ELF-1 (cell line): ENCODE measurements at regions not wholly inside any gene's neighbourhood (a gene's known extent, or its start where the extent isn't known, plus 50 kb on each side); places are given as distances from the start of the nearest gene placed in this dataset.
"Not testable (repeated sequence)": the region's sequence is repeated elsewhere in the genome, so short reads cannot be mapped to it uniquely, and the experiment has no call there.

Experiments used
- DNase-seq: peaks from one replicate; pipeline ENCODE4 v3.0.0-alpha.2; 2016; ENCODE audit warnings: low read depth, low spot score

DNA sequence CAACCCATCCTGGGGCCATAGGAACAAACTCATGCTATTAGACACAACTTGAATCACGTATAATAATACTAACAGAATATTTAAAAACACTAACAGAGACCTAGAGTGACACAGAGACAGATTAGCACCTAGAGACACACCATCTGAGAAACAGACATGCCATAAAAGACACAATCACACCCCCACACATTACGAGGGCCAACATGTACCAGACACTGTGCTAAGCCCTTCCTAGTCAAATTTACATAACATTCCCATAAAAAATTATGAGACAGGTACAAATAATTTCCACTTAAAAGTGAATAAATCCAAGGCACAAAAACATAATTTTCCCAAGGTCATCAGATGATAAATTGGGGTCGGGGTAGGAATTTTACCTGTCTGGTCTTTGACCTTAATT, 141.1 kb upstream of the PRSS16 start:
- DNase-seq = no peak

DNA sequence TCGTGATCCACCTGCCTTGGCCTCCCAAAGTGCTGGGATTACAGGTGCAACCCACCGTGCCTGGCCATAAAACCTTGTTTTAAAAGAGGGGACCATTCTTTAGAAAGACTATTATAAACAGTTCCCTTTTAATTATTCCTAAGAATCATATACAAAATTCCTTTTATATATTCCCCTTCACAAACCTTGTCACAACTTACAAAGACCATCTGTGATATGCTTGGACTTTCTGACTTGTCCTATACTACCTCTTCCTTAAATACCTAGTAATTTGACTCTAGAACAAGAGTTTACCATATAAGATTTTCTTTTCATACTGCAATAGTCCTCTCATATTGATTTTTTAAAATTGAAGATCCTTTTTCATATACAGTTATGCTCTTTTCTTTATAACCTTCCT, 135.8 kb upstream of the PRSS16 start:
- no peak for DNase-seq

DNA sequence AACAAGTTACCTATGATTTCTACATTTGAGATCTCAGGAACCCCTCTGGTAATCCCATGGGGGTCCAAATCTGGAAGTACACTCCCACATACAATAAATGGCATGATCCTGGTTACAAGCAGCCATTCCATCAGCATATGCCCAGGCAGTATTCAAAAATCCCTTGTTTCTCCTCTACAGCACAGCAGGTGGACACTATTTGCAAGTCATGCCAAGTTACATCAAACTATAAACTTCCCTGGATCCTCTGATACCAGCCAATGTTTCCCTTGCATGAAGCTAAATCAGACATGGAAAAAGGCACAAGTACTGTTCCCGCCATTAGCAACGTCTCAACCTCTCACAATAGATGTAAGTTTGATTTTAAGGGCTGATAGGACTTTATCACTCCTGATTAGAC, 134.5 kb upstream of the PRSS16 start:
- no peak for DNase-seq

DNA sequence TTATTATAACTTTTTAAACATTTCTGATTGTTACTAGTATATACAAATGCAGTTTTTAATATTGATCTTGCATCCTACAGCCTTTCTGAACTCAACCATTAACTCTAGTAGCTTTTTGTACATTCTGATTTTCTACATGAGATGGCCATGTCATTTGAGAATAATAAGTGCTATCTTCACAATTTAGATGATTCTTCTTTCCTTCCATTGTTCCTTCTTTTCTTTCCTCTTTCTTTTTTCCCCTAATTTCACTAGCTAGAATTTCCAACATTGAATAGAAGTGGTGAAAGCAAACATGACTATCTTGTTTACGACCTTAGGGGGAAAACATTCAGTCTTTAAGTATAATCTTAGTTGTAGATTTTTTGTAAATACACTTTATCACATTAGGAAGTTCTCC, 128.2 kb upstream of the PRSS16 start:
- no peak for DNase-seq

DNA sequence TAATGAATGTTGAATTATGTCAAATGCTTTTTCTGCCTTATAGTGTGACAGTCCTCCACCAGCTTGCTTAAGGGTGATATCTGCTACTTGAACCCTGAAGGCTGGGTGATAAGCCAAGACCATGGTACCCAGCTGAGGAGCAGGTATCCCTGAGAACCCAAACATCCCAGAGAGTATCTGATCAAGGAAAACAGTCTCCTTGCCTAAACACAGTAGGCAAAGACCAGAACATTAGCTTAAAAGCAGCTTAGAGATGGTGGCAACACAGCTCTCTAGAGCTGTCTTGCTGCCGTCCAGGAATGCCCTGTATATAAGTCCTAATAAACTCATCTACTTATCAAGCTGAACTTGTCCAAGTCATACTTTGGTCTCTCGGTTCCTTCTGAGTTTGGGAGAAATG, 127.7 kb upstream of the PRSS16 start:
- DNase-seq = no peak

DNA sequence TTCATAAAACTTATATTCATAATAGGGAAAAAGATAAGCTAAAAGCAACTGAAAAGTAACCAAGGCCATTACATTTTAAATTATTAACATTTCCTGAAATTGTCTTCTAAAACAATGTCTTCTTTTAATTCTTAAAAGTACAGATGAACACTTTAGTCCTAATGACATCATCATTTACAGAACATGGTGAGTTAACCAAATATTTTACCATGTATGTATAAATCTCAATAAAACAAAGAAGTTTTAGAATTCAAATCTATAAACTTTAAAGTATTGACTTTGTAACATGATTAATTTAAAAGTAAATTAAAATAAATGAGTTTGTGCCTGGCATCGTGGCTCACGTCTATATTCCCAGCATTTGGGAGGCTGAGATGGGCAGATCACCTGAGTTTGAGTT, 125.9 kb upstream of the PRSS16 start:
- DNase-seq = no peak

GRCh38 chr6:27124252-27124657, 123.2 kb upstream of the PRSS16 start:
- no peak for DNase-seq

DNA sequence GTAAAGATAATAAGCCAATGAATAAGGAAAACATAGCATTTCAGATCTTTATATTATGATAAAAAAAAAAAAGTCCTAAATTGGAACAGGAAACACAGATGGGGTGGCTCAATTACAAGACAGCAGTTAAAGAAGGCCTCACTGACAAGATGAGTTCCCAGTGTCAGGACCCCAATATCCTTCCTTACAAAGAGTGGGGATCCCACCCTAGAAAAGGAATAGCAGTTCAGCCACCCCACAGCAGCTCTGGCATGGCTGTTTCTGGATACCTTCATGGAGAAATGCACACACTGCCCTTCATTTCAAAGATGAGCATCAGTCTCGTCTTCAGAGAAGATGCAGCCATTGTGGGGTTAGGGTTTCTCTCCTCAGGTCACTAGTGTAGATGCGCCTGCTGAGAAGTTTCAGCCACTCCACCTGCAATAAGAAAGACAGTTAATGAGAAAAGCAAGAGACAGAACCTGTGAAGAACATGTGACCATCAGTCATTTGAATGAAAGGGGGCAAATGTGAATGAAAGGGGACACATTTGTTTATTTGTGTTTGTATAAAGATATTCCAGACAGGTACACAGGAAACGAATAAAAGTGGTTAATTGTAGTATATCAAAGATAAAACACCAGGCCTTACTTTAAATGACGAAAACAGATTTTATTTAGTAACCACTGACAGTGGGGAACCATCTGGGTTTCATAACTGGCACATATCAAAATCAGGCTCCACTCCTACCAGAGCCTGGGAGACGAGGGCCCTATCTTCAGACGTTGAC, 121.3 kb upstream of the PRSS16 start:
- no peak for DNase-seq

- peak; percentile 89 for DNase-seq
Measured at GRCh38 chr6:27126815-27127537, 120.5 kb upstream of the PRSS16 start.

DNA sequence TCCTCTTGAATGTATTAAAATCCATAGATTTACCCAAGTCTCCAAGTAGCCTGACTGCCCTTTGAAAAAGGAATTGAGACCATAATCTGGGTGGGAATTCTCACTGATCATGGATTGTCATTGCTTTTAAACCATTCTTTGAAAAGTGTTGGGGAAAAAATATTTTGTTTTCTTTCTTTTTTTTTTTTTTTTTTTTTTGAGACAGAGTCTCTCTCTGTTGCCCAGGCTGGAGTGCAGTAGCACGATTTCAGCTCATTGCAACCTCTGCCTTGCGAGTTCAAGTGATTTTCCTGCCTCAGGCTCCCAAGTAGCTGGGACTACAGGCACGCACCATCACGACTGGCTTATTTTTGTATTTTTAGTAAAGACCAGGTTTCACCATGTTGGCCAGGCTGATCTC, 119.6 kb upstream of the PRSS16 start:
- not testable (repeated sequence) for DNase-seq

DNA sequence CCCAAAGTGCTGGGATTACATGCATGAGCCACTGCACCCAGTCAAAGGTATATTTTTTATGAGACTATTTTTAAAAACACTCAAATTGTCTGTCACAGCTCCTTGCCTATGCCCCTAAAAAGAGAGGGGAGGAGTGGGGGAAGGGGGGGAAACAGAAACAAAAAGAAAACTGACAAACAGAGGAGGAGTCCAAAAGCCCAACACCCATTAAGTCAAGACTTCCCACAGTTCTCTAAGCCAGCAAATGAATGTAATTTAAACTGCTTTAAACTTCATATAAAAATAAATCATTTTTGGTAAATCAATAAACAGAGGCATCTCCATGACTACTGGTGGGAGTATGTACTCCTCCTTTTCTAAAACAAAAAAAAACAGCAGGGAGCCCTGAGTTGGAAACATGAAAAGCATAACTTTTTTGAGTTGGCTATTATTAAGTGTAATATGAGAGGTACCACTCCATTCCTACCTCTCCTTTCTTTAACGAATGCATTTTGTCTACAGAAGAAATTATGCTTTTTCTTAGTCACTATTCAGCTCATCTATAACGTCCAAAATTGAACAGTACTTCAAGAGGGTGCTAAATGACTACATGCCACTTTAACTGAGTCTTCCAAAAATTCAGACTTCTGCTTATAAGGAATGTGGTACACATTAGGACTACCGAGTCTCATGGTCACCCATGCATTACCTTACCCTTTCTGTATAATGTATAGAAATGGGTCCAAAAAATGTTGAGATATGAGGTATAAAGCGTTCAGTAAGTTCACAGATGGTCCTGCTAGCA, 119.0 kb upstream of the PRSS16 start:
- DNase-seq = no peak

GRCh38 chr6:27129095-27129815, 118.2 kb upstream of the PRSS16 start:
- DNase-seq = no peak

DNA sequence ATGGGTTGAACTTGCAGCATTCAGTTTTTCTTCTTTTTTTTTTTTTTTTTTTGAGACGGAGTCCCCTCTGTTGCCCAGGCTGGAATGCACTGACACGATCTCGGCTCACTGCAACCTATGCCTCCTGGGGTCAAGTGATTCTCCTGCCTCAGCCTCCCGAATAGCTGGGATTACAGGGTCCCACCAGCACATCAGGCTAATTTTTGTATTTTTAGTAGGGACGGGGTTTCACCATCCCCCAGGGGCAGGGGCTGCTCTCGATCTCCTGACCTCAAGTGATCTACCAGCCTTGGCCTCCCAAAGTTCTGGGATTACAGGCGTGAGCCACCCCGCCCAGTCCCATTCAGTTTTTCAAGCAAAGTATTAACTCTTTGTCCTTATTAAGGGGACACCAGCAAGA, 117.6 kb upstream of the PRSS16 start:
- DNase-seq = no peak

DNA sequence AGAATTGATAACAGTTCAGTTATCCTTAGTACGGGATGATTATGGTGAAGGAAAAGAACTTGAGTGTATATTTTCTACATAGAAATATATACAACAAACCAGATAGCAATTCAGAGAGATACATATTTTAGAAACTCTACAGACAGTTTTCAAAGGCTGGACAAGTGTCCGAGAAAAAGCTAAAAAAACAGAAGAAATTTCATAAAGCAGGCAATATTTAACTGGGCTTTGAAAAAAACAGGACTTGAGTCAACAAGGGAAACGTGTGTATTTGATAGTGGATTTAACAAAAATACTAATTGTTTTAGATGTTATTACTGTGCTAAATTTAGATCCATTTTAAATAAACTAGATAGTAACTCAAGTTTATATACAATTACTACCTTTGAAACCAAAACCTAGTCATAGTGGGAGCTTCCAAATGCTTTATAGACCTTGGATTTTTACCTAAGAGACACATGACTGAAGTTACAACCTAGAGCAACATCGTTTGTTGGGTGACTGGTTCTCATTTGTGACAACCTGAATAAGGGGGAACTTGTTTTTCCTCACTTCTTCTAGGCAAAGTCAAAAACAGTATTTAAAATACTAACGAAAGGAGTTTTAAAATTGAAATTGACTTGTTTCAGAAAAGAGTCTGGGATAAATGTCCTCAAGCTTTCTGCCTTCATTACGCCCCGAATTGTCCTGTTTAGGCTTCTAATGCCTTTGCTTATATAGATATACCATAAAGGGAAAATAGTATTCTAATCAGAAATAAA, 116.7 kb upstream of the PRSS16 start:
- DNase-seq = no peak

DNA sequence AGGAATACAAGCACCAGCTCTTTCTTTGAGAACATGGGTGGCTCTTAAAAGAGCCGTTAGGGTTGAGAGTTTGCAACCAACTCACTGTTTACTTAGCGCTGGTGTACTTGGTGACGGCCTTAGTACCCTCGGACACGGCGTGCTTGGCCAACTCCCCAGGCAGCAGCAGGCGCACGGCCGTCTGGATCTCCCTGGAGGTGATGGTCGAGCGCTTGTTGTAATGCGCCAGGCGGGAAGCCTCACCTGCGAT, 115.3 kb upstream of the PRSS16 start:
- DNase-seq = not testable (repeated sequence)

DNA sequence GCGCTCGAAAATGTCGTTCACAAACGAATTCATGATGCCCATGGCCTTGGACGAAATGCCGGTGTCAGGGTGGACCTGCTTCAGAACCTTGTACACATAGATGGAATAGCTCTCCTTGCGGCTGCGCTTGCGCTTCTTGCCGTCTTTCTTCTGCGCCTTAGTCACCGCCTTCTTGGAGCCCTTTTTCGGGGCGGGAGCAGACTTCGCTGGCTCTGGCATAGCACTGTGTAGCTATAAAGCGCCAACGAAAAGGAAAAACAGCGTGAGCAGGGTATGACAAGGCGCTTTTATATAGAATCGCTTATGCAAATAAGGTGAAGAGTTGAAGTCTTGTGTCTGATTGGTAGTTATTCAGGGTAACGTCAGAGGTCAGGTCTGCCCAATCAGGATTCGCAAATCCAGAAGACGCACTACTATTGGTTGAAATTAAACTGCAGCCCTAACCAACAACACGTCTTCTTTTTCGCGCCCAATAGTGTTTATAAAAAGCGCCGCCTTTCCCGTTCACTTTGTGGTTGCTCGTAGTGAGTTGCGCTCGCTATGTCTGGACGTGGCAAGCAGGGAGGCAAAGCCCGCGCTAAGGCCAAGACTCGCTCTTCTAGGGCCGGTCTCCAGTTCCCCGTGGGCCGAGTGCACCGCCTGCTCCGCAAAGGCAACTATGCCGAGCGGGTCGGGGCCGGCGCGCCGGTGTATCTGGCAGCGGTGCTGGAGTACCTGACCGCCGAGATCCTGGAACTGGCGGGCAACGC, 114.8 kb upstream of the PRSS16 start:
- DNase-seq = peak; percentile 100

GRCh38 chr6:27133281-27134227, 113.9 kb upstream of the PRSS16 start:
- peak; percentile 91 for DNase-seq

GRCh38 chr6:27135087-27135657, 112.3 kb upstream of the PRSS16 start:
- DNase-seq = no peak

- DNase-seq = no peak
Measured at GRCh38 chr6:27136077-27136644, 111.3 kb upstream of the PRSS16 start.
